BJ (cell line): ENCODE measurements at regions not wholly inside any gene's neighbourhood (a gene's known extent, or its start where the extent isn't known, plus 50 kb on each side); places are given as distances from the start of the nearest gene placed in this dataset.

Source experiments
- CTCF ChIA-PET: fragments of 350-600 bp; formaldehyde crosslinking; extraction: SDS; loops from one replicate; lab custom pipeline; 2021; ENCODE audit warnings: antibody characterized with exemption, inconsistent platforms; lab: Yijun Ruan, JAX
- POLR2A ChIA-PET: fragments of 300-600 bp; sonication (Branson Sonifier 250); formaldehyde crosslinking; extraction: SDS; loops from one replicate; lab custom pipeline; 2021; ENCODE audit warnings: antibody characterized with exemption; lab: Charles Lee
- DNase-seq: peaks from one replicate; pipeline ENCODE4 v3.0.0-alpha.2; 2011; ENCODE audit warnings: low read depth
- H3K27me3 ChIP-seq: 2 replicates; pipeline ENCODE4 v1.6.0; 2011; ENCODE audit warnings: low read length; ENCODE audit not compliant: control insufficient read depth, insufficient read depth
- H3K36me3 ChIP-seq: 2 replicates; pipeline ENCODE4 v1.5.1; 2011; ENCODE audit warnings: low read length; ENCODE audit not compliant: control insufficient read depth, insufficient read depth
- H3K4me3 ChIP-seq: 2 replicates; pipeline ENCODE4 v1.5.1; 2011; ENCODE audit warnings: low read depth, mild to moderate bottlenecking, control low read depth, low read length
- CTCF ChIP-seq: IDR thresholded peaks from 2 replicates; pipeline ENCODE4 v1.5.1; 2011; ENCODE audit warnings: low read depth, mild to moderate bottlenecking, control low read depth, inconsistent platforms, low read length, moderate library complexity; ENCODE audit not compliant: insufficient read depth

- TF ChIP-seq CTCF, result peak; percentile 46
- no peaks in the 10 kb centered on the region for H3K27me3 ChIP-seq
- POLR2A ChIA-PET, result no interaction called here
- no peak overlapping the region for H3K4me3 ChIP-seq
- no peaks in the 10 kb centered on the region for H3K36me3 ChIP-seq
- DNase-seq, result no peak
- CTCF ChIA-PET, result interaction anchor here (1.0 to 3.9 kb wide), 2 partner anchors 128 to 209 kb away, joined by 3 to 13 read pairs; no protein-coding TSS in a partner anchor
These were observed 182.7 kb upstream of the GLI2 start for GRCh38 chr2:120552800-120553481.

- TF ChIP-seq CTCF, result no peak
- POLR2A ChIA-PET, result no interaction called here
- Histone ChIP-seq H3K4me3 (no peak overlapping the region), H3K27me3 (no peaks in the 10 kb centered on the region), H3K36me3 (no peaks in the 10 kb centered on the region)
- no peak for DNase-seq
- CTCF ChIA-PET, result interaction anchor here (1.2 to 1.3 kb wide), 2 partner anchors 66 to 121 kb away, joined by 3 to 4 read pairs; no protein-coding TSS in a partner anchor
These were observed 181.0 kb upstream of the GLI2 start for GRCh38 chr2:120554625-120555032.

GRCh38 chr2:120555092-120555491, 180.6 kb upstream of the GLI2 start:
- no peak for TF ChIP-seq CTCF
- DNase-seq, result no peak
- POLR2A ChIA-PET, result no interaction called here
- Histone ChIP-seq H3K27me3 (no peaks in the 10 kb centered on the region), H3K4me3 (no peak overlapping the region), H3K36me3 (no peaks in the 10 kb centered on the region)
- CTCF ChIA-PET, result interaction anchor here (1.3 kb wide), 1 partner anchor 120 kb away, joined by 4 read pairs; no protein-coding TSS in a partner anchor

GRCh38 chr2:120556911-120557310, 178.8 kb upstream of the GLI2 start:
- no peak for TF ChIP-seq CTCF
- ChIA-PET CTCF (interaction anchor here (1.0 kb wide), 1 partner anchor 120 kb away, joined by 5 read pairs; no protein-coding TSS in a partner anchor), POLR2A (interaction anchor here (0.6 kb wide), 1 partner anchor 209 kb away, joined by 32 read pairs; no protein-coding TSS in a partner anchor)
- H3K36me3 ChIP-seq, result no peaks in the 10 kb centered on the region
- DNase-seq, result no peak
- H3K4me3 ChIP-seq, result no peak overlapping the region
- H3K27me3 ChIP-seq, result no peaks in the 10 kb centered on the region

- CTCF ChIA-PET, result interaction anchor here (0.6 to 2.5 kb wide), 7 partner anchors 8 to 217 kb away, joined by 3 to 9 read pairs (median 4); no protein-coding TSS in a partner anchor
These were observed 176.8 kb upstream of the GLI2 start for GRCh38 chr2:120558847-120559246.

More at GRCh38 chr2:120558847-120559246, 176.8 kb upstream of the GLI2 start:
- POLR2A ChIA-PET, result no interaction called here
- TF ChIP-seq CTCF, result no peak
- no peaks in the 10 kb centered on the region for H3K36me3 ChIP-seq
- H3K4me3 ChIP-seq, result no peak overlapping the region
- no peak for DNase-seq
- H3K27me3 ChIP-seq, result no peaks in the 10 kb centered on the region
